Common myeloid progenitor, CD34-positive (primary cell): ENCODE measurements at regions not wholly inside any gene's neighbourhood (a gene's known extent, or its start where the extent isn't known, plus 50 kb on each side); places are given as distances from the start of the nearest gene placed in this dataset.

Source experiments
- CTCF ChIA-PET: fragments of 350-600 bp; sonication (Branson Sonifier 250); formaldehyde crosslinking; loops from one replicate; lab custom pipeline; 2021; ENCODE audit warnings: antibody characterized with exemption; lab: Charles Lee
- POLR2A ChIA-PET: fragments of 350-600 bp; sonication (Branson Sonifier 250); formaldehyde crosslinking; loops from one replicate; lab custom pipeline; 2021; ENCODE audit warnings: antibody characterized with exemption; lab: Charles Lee
- DNase-seq, 3 donors: peaks; one replicate each; pipeline versions ENCODE4 v3.0.0 to v3.0.0-alpha.2; 2013
- H3K27ac ChIP-seq, 2 experiments: 1 replicate in 1 of 2; 2 replicates in 1 of 2; pipeline ENCODE4 v1.7.0; 2013; ENCODE audit warnings: inconsistent platforms in 2 of 2, low read length in 2 of 2, mild to moderate bottlenecking in 2 of 2, low read depth in 1 of 2, moderate library complexity in 1 of 2; ENCODE audit not compliant: severe bottlenecking in 2 of 2, insufficient read depth in 1 of 2, poor library complexity in 1 of 2
- H3K27me3 ChIP-seq, 5 experiments: replicated peaks in 2 of 5; 1 replicate in 3 of 5; 2 replicates in 2 of 5; pipeline versions ENCODE4 v1.6.1 to v1.7.0; 2013; ENCODE audit warnings: low read length in 4 of 5, mild to moderate bottlenecking in 2 of 5, moderate library complexity in 2 of 5, inconsistent platforms in 1 of 5; ENCODE audit not compliant: insufficient read depth in 5 of 5, control insufficient read depth in 4 of 5
- H3K36me3 ChIP-seq, 4 experiments: 1 replicate in 2 of 4; 2 replicates in 2 of 4; pipeline versions ENCODE4 v1.6.1 to v1.7.0; 2013; ENCODE audit warnings: low read length in 3 of 4, control low read depth in 1 of 4, mild to moderate bottlenecking in 1 of 4; ENCODE audit not compliant: control insufficient read depth in 4 of 4, insufficient read depth in 4 of 4
- H3K4me1 ChIP-seq, 4 experiments: 1 replicate in 3 of 4; 2 replicates in 1 of 4; pipeline versions ENCODE4 v1.6.1 to v1.7.1; 2013; ENCODE audit warnings: low read length in 3 of 4, mild to moderate bottlenecking in 3 of 4, control low read depth in 1 of 4, inconsistent platforms in 1 of 4, moderate library complexity in 1 of 4; ENCODE audit not compliant: control insufficient read depth in 4 of 4, insufficient read depth in 4 of 4; ENCODE audit errors: control extremely low read depth in 1 of 4
- H3K4me3 ChIP-seq, 7 experiments: 1 replicate in 4 of 7; 2 replicates in 3 of 7; pipeline versions ENCODE4 v1.5.1 to v1.7.0; 2013; ENCODE audit warnings: mild to moderate bottlenecking in 7 of 7, low read length in 6 of 7, moderate library complexity in 6 of 7, inconsistent platforms in 2 of 7, low read depth in 2 of 7, control low read depth in 1 of 7; ENCODE audit not compliant: insufficient read depth in 4 of 7, control insufficient read depth in 1 of 7; ENCODE audit errors: extremely low read depth in 1 of 7
- H3K9me3 ChIP-seq, 5 experiments: 1 replicate in 4 of 5; 2 replicates in 1 of 5; pipeline versions ENCODE4 v1.6.1 to v1.7.1; 2013; ENCODE audit warnings: low read length in 4 of 5, mild to moderate bottlenecking in 2 of 5, inconsistent platforms in 1 of 5, low read depth in 1 of 5, moderate library complexity in 1 of 5; ENCODE audit not compliant: control insufficient read depth in 4 of 5, insufficient read depth in 2 of 5; ENCODE audit errors: control extremely low read depth in 1 of 5
- WGBS: methylation state at CpG from one replicate; pipeline ENCODE4 v1.1.5; 2013; ENCODE audit not compliant: insufficient coverage; 5-methylcytosine and 5-hydroxymethylcytosine counted together

- Histone ChIP-seq H3K9me3 (no peaks in the 10 kb centered on the region), H3K36me3 (no peaks in the 10 kb centered on the region), H3K4me3 (no peak overlapping the region), H3K27me3 (peaks cover 0 to 2% (median 2%) of the 10 kb centered on the region in 5 experiments), H3K4me1 (no peaks in the 10 kb centered on the region), H3K27ac (no peak overlapping the region)
- CTCF ChIA-PET = no interaction called here
- no peak for DNase-seq
- 84% methylated on average over 5 of the region's 7 CpGs for WGBS
- POLR2A ChIA-PET = no interaction called here
These were observed 256.2 kb downstream of the EN1 start for GRCh38 chr2:118591223-118591622.

GRCh38 chr2:118589721-118590120 is 257.7 kb downstream of the EN1 start:
- H3K27me3 ChIP-seq = peaks cover 0 to 2% (median 2%) of the 10 kb centered on the region in 5 experiments
- no peaks in the 10 kb centered on the region for H3K9me3 ChIP-seq
- no peaks in the 10 kb centered on the region for H3K36me3 ChIP-seq
- no peak overlapping the region for H3K4me3 ChIP-seq
- H3K4me1 ChIP-seq = no peaks in the 10 kb centered on the region
- DNase-seq = no peak
- H3K27ac ChIP-seq = no peak overlapping the region
- WGBS = 70% methylated on average over 2 of the region's 3 CpGs
- CTCF ChIA-PET = no interaction called here
- POLR2A ChIA-PET = no interaction called here

GRCh38 chr2:118588850-118589249 is 258.6 kb downstream of the EN1 start:
- H3K9me3 ChIP-seq = no peaks in the 10 kb centered on the region
- no peaks in the 10 kb centered on the region for H3K36me3 ChIP-seq
- CTCF ChIA-PET = no interaction called here
- H3K27ac ChIP-seq = no peak overlapping the region
- DNase-seq = no peak
- WGBS = 62% methylated on average over 6 of the region's 6 CpGs
- H3K4me3 ChIP-seq = no peak overlapping the region
- POLR2A ChIA-PET = no interaction called here
- no peaks in the 10 kb centered on the region for H3K4me1 ChIP-seq
- peaks cover 0 to 2% (median 2%) of the 10 kb centered on the region in 5 experiments for H3K27me3 ChIP-seq

- CTCF ChIA-PET = no interaction called here
- DNase-seq = no peak
- no peak overlapping the region for H3K4me3 ChIP-seq
These were observed 261.1 kb downstream of the EN1 start for GRCh38 chr2:118586312-118586711.

GRCh38 chr2:118584877-118585276 is 262.6 kb downstream of the EN1 start:
- Histone ChIP-seq H3K36me3 (no peaks in the 10 kb centered on the region), H3K4me1 (no peaks in the 10 kb centered on the region), H3K4me3 (no peak overlapping the region), H3K27ac (no peak overlapping the region), H3K27me3 (peaks cover 0 to 4% (median 2%) of the 10 kb centered on the region in 5 experiments), H3K9me3 (no peaks in the 10 kb centered on the region)
- ChIA-PET POLR2A (no interaction called here), CTCF (no interaction called here)
- DNase-seq = no peak
- WGBS = 94% methylated on average over 6 of the region's 6 CpGs

More at GRCh38 chr2:118586312-118586711, 261.1 kb downstream of the EN1 start:
- H3K36me3 ChIP-seq = no peaks in the 10 kb centered on the region
- H3K9me3 ChIP-seq = no peaks in the 10 kb centered on the region
- no peak overlapping the region for H3K27ac ChIP-seq
- no CpG with 5 or more reads among the region's 1 CpG for WGBS
- peaks cover 0 to 3% (median 2%) of the 10 kb centered on the region in 5 experiments for H3K27me3 ChIP-seq
- no peaks in the 10 kb centered on the region for H3K4me1 ChIP-seq
- POLR2A ChIA-PET = no interaction called here

GRCh38 chr2:118584062-118584749 is 263.2 kb downstream of the EN1 start:
- CTCF ChIA-PET = no interaction called here
- WGBS = 79% methylated on average over 2 of the region's 4 CpGs
- POLR2A ChIA-PET = no interaction called here

GRCh38 chr2:118582058-118582457 is 265.4 kb downstream of the EN1 start:
- Histone ChIP-seq H3K9me3 (no peaks in the 10 kb centered on the region), H3K4me3 (no peak overlapping the region), H3K4me1 (no peaks in the 10 kb centered on the region), H3K36me3 (no peaks in the 10 kb centered on the region), H3K27ac (no peak overlapping the region), H3K27me3 (peaks cover 0 to 6% (median 0%) of the 10 kb centered on the region in 5 experiments)
- no peak for DNase-seq
- ChIA-PET CTCF (no interaction called here), POLR2A (no interaction called here)
- WGBS = 96% methylated on average over 3 of the region's 4 CpGs

More at GRCh38 chr2:118584062-118584749, 263.2 kb downstream of the EN1 start:
- Histone ChIP-seq H3K4me3 (no peak overlapping the region), H3K4me1 (no peaks in the 10 kb centered on the region), H3K9me3 (no peaks in the 10 kb centered on the region), H3K27ac (no peak overlapping the region), H3K36me3 (no peaks in the 10 kb centered on the region), H3K27me3 (peaks cover 0 to 4% (median 2%) of the 10 kb centered on the region in 5 experiments)
- DNase-seq = no peak
